ENCODE measurements at regions not wholly inside any gene's neighbourhood (a gene's known extent, or its start where the extent isn't known, plus 50 kb on each side); places are given as distances from the start of the nearest gene placed in this dataset.

DNA sequence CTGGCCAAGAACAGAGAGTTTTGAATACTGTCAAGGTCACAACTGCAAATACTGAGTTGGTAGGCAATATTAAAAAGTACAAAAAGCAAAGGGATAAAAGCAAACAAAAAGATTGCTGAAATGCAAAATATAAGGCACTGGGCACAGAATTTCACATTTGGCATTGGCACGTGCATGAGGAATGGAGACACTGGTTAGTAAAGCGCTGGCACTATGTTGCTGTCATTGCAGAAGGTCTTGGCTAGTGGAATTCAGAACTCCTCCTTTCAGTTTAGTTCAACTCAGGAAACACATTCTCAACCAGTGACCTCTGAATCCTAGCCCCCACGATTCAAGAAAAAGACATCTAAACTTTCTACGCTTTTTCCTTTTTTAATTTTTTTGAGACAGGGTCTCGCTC, 111.8 kb upstream of the PSMD7 start:
- DNase-seq (ENCODE audit: insufficient read length, low spot score) = no peak
- no peak for FAIRE-seq
- TF ChIP-seq, protein P1, sequence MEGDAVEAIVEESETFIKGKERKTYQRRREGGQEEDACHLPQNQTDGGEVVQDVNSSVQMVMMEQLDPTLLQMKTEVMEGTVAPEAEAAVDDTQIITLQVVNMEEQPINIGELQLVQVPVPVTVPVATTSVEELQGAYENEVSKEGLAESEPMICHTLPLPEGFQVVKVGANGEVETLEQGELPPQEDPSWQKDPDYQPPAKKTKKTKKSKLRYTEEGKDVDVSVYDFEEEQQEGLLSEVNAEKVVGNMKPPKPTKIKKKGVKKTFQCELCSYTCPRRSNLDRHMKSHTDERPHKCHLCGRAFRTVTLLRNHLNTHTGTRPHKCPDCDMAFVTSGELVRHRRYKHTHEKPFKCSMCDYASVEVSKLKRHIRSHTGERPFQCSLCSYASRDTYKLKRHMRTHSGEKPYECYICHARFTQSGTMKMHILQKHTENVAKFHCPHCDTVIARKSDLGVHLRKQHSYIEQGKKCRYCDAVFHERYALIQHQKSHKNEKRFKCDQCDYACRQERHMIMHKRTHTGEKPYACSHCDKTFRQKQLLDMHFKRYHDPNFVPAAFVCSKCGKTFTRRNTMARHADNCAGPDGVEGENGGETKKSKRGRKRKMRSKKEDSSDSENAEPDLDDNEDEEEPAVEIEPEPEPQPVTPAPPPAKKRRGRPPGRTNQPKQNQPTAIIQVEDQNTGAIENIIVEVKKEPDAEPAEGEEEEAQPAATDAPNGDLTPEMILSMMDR (IDR thresholded peaks at IDR 0.05; ENCODE audit: insufficient read depth, missing control alignments) = no peak

DNA sequence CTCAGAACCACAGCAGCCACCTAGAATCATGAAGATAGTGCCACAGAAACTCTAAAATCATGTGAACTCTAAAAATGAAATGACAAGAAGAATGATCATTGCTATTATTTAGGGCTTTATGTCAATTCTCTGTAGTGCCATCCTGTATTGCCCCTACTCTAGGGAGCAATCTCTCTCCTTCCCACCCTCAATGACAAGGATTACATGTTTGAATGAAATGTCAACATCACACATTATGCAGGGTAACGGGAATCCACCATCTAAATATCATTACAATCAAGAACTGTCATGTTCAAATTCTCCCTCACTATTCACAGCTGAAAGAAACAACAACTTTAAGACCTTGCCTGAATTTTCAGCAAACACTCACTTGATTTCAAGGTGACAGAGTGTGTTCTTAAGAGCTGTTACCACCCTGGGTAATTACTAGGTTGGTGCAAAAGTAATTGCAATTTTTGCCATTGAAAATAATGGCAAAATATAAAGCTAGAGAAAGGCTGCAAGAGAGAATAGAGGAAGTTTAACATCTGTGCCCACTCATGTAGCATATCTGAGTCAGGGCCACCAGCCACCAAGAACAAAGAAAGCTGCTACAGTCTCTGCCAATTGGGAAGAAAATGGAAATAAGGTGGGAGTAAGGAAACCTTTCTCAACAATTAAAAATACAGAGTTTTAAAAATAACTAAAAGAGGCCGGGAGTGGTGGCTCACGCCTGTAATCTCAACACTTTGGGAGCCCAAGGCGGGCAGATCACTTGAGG, 112.8 kb upstream of the PSMD7 start:
- FAIRE-seq (no peak), DNase-seq (ENCODE audit: insufficient read length, low spot score) (no peak)
- TF ChIP-seq, protein P1 (IDR thresholded peaks at IDR 0.05; ENCODE audit: insufficient read depth, missing control alignments) = no peak

DNA sequence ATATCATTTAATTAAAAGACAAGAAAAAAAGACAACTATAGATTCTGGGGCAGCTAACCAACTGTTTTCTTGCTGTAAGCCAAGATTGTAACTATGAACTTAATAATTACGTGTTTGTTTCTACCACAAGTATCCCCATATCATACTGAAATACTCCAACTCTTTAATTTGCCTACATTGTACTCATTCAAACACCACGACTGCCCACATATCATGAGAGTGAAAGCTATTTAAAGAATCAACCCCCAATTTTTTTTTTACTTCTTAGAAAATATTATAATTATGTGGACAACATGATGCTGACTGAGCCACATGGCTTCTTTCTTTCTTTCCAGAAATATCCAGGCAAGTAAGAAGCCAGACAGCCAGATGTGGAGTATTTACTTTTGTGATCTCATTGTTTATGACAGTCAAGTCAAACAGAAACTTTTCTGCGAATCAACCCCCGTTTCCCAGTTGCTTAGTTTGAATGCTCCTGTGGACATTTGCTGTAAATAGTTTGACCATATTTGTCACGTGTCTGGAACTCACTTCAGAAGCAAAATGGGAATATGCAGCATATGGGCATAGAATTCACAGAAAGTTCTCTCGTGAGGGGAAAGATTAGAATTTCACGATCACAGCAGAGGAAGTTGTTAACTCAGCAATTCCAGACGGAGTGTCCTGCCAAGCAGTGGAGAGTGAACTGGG, 126.8 kb upstream of the PSMD7 start:
- DNase-seq (ENCODE audit: insufficient read length, low spot score) (no peak), FAIRE-seq (no peak)
- TF ChIP-seq, protein P1 (IDR thresholded peaks at IDR 0.05; ENCODE audit: insufficient read depth, missing control alignments) = no peak

DNA sequence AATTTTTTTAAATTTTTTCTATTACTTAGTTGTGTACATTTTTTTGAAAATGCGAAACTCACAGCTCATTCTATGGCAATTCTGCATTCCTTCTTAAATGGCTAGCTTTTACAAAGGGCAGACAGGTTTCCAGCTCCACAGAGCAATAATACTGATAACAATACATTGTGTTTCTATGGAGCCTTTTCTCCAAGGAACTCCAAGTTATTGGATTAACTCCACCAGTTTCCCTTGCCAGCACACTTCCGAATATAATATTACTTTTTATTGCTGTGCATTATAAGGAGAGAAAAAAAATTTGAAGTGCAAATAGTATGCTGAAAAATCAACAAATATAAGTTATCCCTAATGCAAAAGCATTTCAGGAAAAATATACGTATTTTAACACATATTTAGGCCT, 127.5 kb upstream of the PSMD7 start:
- DNase-seq (ENCODE audit: insufficient read length, low spot score) (no peak), FAIRE-seq (no peak)
- TF ChIP-seq, protein P1 (IDR thresholded peaks at IDR 0.05; ENCODE audit: insufficient read depth, missing control alignments) = no peak

DNA sequence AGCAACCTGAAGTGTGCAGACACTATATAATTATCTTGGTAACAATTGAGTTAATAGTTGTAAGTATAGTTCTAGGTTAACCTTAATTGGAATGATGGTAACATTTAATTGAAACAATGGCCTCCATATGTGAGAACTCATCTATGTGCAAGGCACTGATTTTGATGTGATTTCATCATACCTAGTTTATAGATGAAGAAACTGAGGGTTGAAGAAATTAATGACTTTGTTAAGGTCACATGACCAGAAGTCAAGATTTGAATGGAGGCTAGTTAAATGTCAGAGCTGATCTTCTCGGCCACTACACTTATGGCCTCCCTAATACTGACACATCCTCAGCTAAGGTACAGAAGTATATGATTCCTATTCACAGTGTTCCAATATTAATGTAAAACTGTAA, 128.2 kb upstream of the PSMD7 start:
- FAIRE-seq (no peak), DNase-seq (ENCODE audit: insufficient read length, low spot score) (no peak)
- TF ChIP-seq, protein P1 (IDR thresholded peaks at IDR 0.05; ENCODE audit: insufficient read depth, missing control alignments) = no peak

DNA sequence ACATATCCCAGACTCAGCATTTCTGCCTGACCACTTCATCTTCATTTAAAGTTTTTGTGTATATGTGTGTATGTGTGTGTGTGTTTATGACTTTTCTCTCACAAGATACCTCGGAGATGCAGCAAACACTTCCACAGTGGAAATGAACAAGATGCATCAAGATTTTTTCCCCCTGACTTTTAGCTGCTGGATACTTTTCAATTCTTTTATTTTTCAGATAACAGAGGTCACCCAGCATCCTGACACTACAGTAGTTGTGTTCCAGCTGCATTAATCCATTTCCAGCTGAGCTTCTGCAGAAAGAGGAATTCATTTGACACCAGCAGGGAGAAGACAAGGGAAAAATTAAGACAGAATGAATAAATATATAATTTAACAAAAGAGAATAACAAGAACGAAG, 130.2 kb upstream of the PSMD7 start:
- FAIRE-seq (no peak), DNase-seq (ENCODE audit: insufficient read length, low spot score) (no peak)
- TF ChIP-seq, protein P1 (IDR thresholded peaks at IDR 0.05; ENCODE audit: insufficient read depth, missing control alignments) = no peak

DNA sequence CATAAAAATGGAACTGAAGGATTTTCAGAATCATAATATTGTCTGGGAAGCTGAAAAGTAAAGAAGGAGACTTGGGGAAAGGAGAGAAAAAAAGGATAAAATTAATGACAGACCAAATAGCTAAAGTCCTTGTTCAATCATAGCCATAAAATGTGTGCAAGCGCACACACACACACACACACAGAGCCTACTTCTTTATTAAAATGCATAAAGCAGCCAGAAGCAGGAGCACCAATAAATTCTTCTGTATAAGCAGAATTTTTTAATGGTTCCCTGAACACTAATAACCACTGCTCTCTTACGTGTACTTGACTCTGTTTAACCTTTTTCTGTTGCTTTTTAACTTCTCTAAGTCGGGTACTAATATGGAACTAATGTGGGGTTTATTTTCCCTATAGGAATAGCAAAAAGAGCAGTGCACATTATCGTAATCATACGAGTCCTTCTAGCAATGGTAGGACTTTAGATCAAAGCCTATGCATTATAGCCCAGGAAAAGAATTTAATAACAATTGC, 131.0 kb upstream of the PSMD7 start:
- FAIRE-seq (no peak), DNase-seq (ENCODE audit: insufficient read length, low spot score) (no peak)
- TF ChIP-seq, protein P1 (IDR thresholded peaks at IDR 0.05; ENCODE audit: insufficient read depth, missing control alignments) = no peak
